NB4 (cell line): ENCODE measurements at regions not wholly inside any gene's neighbourhood (a gene's known extent, or its start where the extent isn't known, plus 50 kb on each side); places are given as distances from the start of the nearest gene placed in this dataset.

ENCODE experiments used
- CTCF ChIP-seq: IDR thresholded peaks from one replicate; pipeline ENCODE4 v1.5.1; 2012; ENCODE audit warnings: low read depth, low read length
- MAX ChIP-seq: IDR thresholded peaks from 2 replicates; pipeline ENCODE4 v1.6.1; 2011; ENCODE audit warnings: low read depth, low read length
- MYC ChIP-seq: IDR thresholded peaks from 2 replicates; pipeline ENCODE4 v1.6.1; 2011; ENCODE audit warnings: low read depth, low read length
- POLR2A ChIP-seq: IDR thresholded peaks from 2 replicates; pipeline ENCODE4 v1.6.1; 2011; ENCODE audit warnings: mild to moderate bottlenecking; ENCODE audit not compliant: insufficient read length; ENCODE audit errors: extremely low read depth

- TF ChIP-seq CTCF (no peak), MAX (no peak), MYC (no peak), POLR2A (no peak)
Measured at GRCh38 chr2:117057016-117057415, 757.5 kb upstream of the DDX18 start.
